CD4-positive, alpha-beta T cell treated with Interleukin-1 beta for 1 hour (primary cell): ENCODE measurements at regions not wholly inside any gene's neighbourhood (a gene's known extent, or its start where the extent isn't known, plus 50 kb on each side); places are given as distances from the start of the nearest gene placed in this dataset.

ENCODE experiments used
- DNase-seq, 2 donors: peaks; one replicate each; pipeline ENCODE4 v3.0.0-alpha.2; 2020 to 2022

DNA sequence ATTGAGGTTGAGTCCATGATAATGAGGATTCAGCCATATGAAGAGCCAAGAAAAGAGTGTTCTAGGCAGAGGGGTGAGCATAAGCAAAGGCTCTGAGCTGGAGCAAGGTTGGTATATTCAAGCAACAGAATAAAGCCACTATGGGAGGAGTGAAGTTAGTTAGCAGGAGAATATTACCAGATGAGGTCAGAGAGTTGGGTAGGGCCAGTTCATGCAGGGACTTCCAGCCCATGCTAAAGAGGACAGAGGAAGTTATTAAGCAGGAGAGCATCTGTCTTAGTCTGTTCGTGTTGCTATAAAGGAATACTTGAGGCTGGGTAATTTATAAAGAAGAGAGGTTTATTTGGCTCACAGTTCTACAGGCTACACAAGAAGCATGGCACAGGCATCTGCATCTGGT, 57.1 kb upstream of the ATG10 start:
- no peak for DNase-seq

- no peak for DNase-seq
Observed at GRCh38 chr5:81912933-81913332, 58.9 kb upstream of the ATG10 start.

DNA sequence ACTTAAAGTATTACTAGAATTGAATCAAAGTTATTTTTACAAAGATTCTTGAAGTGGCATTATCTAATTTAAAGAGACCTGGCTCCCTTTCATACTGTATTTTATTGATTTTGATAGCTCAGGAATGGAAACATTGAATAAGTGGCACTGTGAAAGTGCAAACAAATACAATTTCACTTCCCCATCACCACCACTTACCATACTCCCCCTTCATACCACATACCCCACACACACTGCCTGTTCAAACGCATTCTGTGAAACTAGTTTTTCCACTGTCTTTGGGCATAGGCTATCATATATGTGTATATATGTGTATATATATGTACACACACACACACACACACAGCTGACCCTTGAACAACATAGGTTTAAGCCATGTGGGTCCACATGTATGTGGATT, 62.1 kb upstream of the ATG10 start:
- no peak for DNase-seq

DNA sequence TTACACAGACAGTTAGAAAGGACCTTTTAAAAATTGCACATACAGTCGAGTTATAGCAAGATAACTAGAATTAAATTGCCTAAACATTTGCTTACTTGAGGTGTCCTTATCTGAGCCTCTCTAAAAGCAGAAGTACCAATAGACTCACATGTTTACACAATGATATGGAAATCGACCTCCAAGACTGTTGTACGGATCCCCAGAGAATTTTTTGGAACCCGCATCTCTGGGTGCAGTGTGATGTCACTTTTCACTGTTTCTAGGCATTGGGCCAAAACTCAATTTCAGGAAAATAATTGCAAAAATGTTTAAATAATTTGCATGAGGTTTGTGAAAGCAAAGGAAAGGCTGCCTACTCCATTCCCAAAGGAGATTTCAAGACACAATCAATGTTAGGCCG, 63.1 kb upstream of the ATG10 start:
- DNase-seq, result no peak

DNA sequence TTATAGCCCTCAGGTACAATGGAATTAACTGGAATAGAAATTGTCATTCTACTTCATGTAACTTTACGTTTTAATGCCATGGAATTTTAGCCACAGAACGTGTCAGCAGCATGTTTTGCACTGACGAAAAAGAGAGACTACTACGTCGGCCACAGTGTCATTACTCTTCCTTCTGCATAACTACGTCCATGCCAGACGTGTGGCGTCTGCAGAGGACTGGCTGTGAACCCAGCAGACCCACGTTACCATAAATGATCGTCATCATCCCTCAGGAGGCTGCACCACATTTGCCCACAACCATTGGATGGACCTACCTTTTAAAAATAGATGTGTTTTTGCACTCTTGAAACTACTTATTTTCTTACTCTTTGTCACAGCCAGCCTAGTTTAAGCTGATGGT, 63.8 kb upstream of the ATG10 start:
- no peak for DNase-seq

GRCh38 chr5:81907012-81907635, 64.7 kb upstream of the ATG10 start:
- no peak for DNase-seq

DNA sequence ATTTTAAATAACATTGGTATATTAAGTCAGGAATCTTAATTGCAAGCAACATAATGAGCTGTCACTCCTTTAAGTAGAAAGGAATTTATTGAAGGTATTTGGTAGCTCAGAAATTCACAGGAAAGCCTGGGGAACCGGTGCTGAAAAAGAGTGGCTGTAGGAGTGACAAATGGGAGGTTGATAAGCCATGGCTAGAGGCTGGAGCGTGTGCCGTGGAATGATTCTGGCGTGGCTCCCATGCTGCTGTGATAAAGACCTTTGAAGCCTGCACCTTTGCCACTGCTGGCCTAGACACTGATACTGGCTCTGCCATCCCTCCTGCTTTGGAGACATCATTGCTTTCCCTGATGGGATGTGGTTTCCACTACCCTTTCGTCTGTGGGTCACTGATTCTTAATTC, 65.7 kb upstream of the ATG10 start:
- DNase-seq, result no peak

GRCh38 chr5:81904861-81905260, 67.0 kb upstream of the ATG10 start:
- DNase-seq, result no peak

DNA sequence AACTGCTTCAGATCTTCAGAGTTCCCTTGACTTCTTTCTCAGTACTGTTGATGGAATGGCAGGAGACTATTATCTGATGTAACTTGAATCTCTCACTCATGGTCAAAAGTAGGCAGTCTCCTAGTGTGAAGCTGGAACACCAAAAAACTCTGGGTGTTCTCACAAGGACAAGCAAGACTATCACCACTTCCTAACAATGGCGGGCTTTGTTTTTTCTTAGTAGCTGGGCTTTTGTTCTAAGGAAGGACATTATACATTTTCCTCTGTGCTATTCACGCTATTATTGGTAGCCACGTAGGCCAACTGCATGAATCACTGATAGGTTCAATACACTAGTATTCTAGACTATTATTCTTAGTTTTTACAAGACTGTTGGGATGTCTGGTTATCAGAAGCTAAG, 67.7 kb upstream of the ATG10 start:
- DNase-seq, result no peak

DNA sequence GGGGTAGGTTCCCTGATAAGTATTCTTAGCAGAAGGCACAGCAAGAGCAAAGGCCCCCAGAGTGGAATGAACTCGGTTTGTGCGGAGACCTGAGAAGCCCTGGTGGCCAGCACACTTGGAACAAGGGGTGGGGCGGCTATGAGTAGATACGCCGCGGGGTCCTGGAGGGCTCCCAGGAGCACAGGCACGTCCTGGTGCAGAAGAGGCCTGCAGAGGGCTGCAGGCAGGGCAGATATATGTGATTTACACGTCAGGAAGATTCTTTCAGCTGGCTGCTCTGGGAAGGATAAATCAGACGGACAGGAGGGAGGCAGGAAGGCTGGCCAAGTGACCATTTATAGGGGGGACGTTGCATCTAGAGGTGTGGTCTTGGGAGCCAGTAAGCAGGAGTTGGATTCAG, 70.2 kb upstream of the ATG10 start:
- DNase-seq, result no peak

- DNase-seq, result no peak
Observed at GRCh38 chr5:81899123-81899522, 72.7 kb upstream of the ATG10 start.

- DNase-seq, result no peak
Observed at GRCh38 chr5:81898403-81898802, 73.4 kb upstream of the ATG10 start.

GRCh38 chr5:81896764-81897163, 75.1 kb upstream of the ATG10 start:
- DNase-seq, result no peak

GRCh38 chr5:81895307-81895706, 76.5 kb upstream of the ATG10 start:
- no peak for DNase-seq

DNA sequence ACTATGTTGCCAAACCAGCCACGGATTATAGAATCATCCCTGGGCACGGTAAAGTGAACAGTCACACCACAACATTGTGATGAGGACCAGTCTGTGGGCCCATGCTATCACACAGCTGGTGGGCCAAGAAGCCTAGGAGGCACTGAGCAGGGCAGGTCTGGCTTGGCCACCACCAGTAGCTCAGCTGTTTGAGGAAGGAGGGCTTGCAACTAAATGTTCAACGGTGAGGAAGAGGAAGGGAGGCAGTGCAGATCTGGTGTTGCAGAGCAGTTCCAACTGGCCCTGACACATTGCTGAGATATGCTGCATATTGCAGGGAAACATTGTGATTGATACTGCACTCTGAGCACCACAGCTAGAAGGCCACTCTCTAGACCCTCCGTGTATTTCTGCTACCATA, 77.9 kb upstream of the ATG10 start:
- DNase-seq, result no peak

DNA sequence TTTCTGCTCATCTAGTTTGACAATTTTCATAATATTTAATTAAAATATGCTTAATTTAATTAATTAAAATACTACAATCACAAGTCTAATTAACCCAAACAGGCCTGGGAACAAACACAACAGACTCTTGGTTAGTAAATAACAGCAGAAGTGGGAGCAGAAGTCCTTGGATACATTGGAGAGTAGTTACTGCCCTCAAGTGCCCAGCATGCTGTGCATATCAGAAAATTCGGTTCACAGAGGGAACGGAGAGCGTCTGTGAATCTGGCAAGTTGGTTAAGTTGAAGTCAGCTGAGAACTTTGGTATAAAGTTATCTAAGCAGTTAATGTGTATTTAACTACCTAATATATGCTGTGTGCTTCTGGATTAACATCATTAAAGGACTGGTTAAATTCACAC, 87.0 kb upstream of the ATG10 start:
- no peak for DNase-seq

DNA sequence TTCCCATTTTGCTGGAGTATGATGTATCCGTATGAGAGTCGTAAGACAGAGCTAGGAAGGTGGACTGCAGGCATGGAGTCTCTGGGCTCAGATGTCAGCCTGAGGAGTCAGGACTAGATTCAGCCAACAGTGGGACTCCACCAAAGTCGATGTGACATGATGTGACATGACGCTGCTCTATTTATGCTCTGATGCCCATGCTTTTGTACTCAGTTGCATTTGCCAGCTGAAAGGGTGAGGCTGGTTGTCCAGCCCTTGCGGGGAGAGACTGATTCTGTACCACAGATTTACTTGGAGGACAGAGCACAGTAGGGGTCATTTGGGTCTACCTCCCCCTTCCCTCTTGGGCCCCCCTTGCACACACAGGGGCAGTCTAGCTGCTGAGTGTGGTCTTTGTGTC, 88.5 kb upstream of the ATG10 start:
- DNase-seq, result no peak

DNA sequence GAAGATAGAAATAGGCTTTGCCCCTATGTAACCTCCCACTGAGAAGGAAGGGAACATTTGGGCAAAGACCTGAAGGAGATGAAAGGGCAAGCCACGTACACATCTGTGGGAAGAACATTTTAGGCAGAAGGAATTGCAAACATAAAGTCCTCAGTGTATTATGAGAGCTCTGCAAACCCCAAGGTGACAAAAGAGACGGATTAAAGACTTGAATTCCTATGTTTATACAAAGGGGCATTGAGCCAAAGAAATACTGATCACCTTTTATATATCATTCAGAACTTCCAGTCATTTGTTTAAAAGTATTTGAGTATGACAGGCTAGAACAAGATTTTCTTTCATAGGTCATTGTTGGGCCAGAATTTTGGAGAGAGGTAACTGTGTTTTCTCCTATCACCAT, 90.2 kb upstream of the ATG10 start:
- no peak for DNase-seq

GRCh38 chr5:81879936-81880335, 91.9 kb upstream of the ATG10 start:
- DNase-seq, result no peak

DNA sequence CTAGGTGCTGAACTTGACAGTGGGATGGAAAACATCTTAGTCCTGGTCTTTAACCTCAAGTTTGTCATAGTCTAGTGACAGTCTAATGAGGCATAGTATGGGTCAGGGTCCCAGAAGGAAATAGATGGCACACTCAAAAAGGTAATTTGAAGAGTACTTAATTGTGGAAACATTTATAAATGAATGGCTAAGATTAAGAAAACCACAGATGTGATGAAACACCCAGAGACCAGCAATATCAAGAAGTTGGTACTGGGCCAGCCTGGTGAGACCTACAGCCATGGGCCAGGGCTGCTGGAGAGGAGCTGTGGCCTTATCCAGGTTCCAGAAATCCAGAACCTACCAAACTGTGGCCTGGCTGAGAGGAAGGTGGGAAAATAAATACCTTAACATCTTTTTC, 93.5 kb upstream of the ATG10 start:
- DNase-seq, result no peak

GRCh38 chr5:81866994-81867393, 104.8 kb upstream of the ATG10 start:
- no peak for DNase-seq

GRCh38 chr5:81860778-81861177, 109.9 kb upstream of the SSBP2 start:
- no peak for DNase-seq

GRCh38 chr5:81859624-81860023, 108.7 kb upstream of the SSBP2 start:
- no peak for DNase-seq

GRCh38 chr5:81856948-81857928, 106.3 kb upstream of the SSBP2 start:
- no peak for DNase-seq

DNA sequence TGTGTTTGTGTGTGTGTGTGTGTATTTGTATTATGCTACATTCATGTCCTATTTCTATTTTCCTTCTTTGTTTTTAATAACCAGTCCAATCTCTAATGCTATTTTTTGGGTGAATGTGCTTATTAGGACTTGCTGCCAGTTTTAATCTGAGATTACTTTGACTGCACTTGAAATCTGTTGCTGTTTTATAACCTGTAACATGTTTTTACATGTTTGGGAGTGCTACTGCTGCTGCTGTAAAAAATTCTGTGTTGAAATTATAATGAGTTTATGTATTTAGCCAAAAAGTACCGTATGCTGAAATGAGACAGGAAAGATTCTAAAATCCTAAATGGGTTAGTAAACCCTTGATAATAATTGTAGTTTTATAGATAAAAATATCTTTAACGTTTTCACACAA, 104.7 kb upstream of the SSBP2 start:
- DNase-seq, result no peak
